ENCODE measurements at regions not wholly inside any gene's neighbourhood (a gene's known extent, or its start where the extent isn't known, plus 50 kb on each side); places are given as distances from the start of the nearest gene placed in this dataset.

GRCh38 chr10:42998481-42999384 lies 78.1 kb upstream of the RET start:
- DNase-seq (ENCODE audit: low read depth, low spot score): no peak
- Histone ChIP-seq H3K9me1 (ENCODE audit: control insufficient read depth, extremely low read depth, insufficient read depth, low read length) (no peaks in the 10 kb centered on the region), H2AFZ (ENCODE audit: control insufficient read depth, low read length) (no peak overlapping the region), H4K20me1 (ENCODE audit: control insufficient read depth, extremely low read depth, insufficient read depth, low read length) (no peaks in the 10 kb centered on the region), H3K79me2 (ENCODE audit: control insufficient read depth, insufficient read depth, low read length) (no peaks in the 10 kb centered on the region), H3K9me3 (ENCODE audit: control insufficient read depth, low read depth, low read length) (no peaks in the 10 kb centered on the region), H3K4me3 (ENCODE audit: control insufficient read depth in 2 of 3, extremely low read depth in 1 of 3, insufficient read depth in 2 of 3, low read depth in 1 of 3, low read length in 3 of 3) (no peak overlapping the region), H3K4me2 (ENCODE audit: control insufficient read depth, extremely low read depth, insufficient read depth, low read depth, low read length) (no peak overlapping the region), H3K36me3 (ENCODE audit: control insufficient read depth in 2 of 2, extremely low read depth in 1 of 2, insufficient read depth in 2 of 2, low read length in 2 of 2) (no peaks in the 10 kb centered on the region), H3K9ac (ENCODE audit: control insufficient read depth, extremely low read depth, insufficient read depth, low read length) (no peak overlapping the region), H3K4me1 (ENCODE audit: control insufficient read depth, extremely low read depth, insufficient read depth, low read length) (no peaks in the 10 kb centered on the region), H3K27ac (ENCODE audit: control insufficient read depth, insufficient read depth, low read length) (no peak overlapping the region), H3K27me3 (ENCODE audit: control insufficient read depth, extremely low read depth, insufficient read depth, low read length) (peaks cover 7% of the 10 kb centered on the region)
- TF ChIP-seq EZH2 (IDR thresholded peaks at IDR 0.05; ENCODE audit: low read length) (no peak), CTCF (optimal IDR thresholded peaks at IDR 0.05 in 1 of 3, IDR thresholded peaks at IDR 0.05 in 1 of 3, conservative IDR thresholded peaks at IDR 0.05 in 1 of 3; ENCODE audit: extremely low read depth in 1 of 3, insufficient read depth in 2 of 3, low read length in 3 of 3) (no peak)
- no peak for FAIRE-seq
- dilution Hi-C loops (cut with MboI; ENCODE audit: extremely low pct_ligation_motif_present, low sequenced_read_pairs): no loop called here

GRCh38 chr10:42999385-43000020 lies 77.4 kb upstream of the RET start:
- FAIRE-seq: no peak
- no peak overlapping the region for H3K4me2 ChIP-seq (ENCODE audit: control insufficient read depth, extremely low read depth, insufficient read depth, low read depth, low read length)
- dilution Hi-C loops (cut with MboI; ENCODE audit: extremely low pct_ligation_motif_present, low sequenced_read_pairs): no loop called here
- H3K4me1 ChIP-seq (ENCODE audit: control insufficient read depth, extremely low read depth, insufficient read depth, low read length): no peaks in the 10 kb centered on the region
- no peaks in the 10 kb centered on the region for H3K9me3 ChIP-seq (ENCODE audit: control insufficient read depth, low read depth, low read length)
- H3K27me3 ChIP-seq (ENCODE audit: control insufficient read depth, extremely low read depth, insufficient read depth, low read length): peaks cover 7% of the 10 kb centered on the region
- no peak overlapping the region for H3K27ac ChIP-seq (ENCODE audit: control insufficient read depth, insufficient read depth, low read length)
- H2AFZ ChIP-seq (ENCODE audit: control insufficient read depth, low read length): no peak overlapping the region
- no peaks in the 10 kb centered on the region for H3K9me1 ChIP-seq (ENCODE audit: control insufficient read depth, extremely low read depth, insufficient read depth, low read length)
- H3K79me2 ChIP-seq (ENCODE audit: control insufficient read depth, insufficient read depth, low read length): no peaks in the 10 kb centered on the region
- no peak for TF ChIP-seq EZH2 (IDR thresholded peaks at IDR 0.05; ENCODE audit: low read length)
- no peak for TF ChIP-seq CTCF (optimal IDR thresholded peaks at IDR 0.05 in 1 of 3, IDR thresholded peaks at IDR 0.05 in 1 of 3, conservative IDR thresholded peaks at IDR 0.05 in 1 of 3; ENCODE audit: extremely low read depth in 1 of 3, insufficient read depth in 2 of 3, low read length in 3 of 3)
- H4K20me1 ChIP-seq (ENCODE audit: control insufficient read depth, extremely low read depth, insufficient read depth, low read length): no peaks in the 10 kb centered on the region
- H3K9ac ChIP-seq (ENCODE audit: control insufficient read depth, extremely low read depth, insufficient read depth, low read length): no peak overlapping the region
- H3K36me3 ChIP-seq (ENCODE audit: control insufficient read depth in 2 of 2, extremely low read depth in 1 of 2, insufficient read depth in 2 of 2, low read length in 2 of 2): no peaks in the 10 kb centered on the region
- no peak overlapping the region for H3K4me3 ChIP-seq (ENCODE audit: control insufficient read depth in 2 of 3, extremely low read depth in 1 of 3, insufficient read depth in 2 of 3, low read depth in 1 of 3, low read length in 3 of 3)
- no peak for DNase-seq (ENCODE audit: low read depth, low spot score)
